ENCODE measurements at regions not wholly inside any gene's neighbourhood (a gene's known extent, or its start where the extent isn't known, plus 50 kb on each side); places are given as distances from the start of the nearest gene placed in this dataset.
A peak's percentile ranks its signal among the peaks of the same experiment; 100 is the strongest.

GRCh38 chrX:87727620-87728019, 210.0 kb downstream of the KLHL4 start:
- ATAC-seq: no peak

GRCh38 chrX:87728024-87728423, 210.4 kb downstream of the KLHL4 start:
- ATAC-seq (no peak), DNase-seq (no peak)

More at GRCh38 chrX:87727620-87728019, 210.0 kb downstream of the KLHL4 start:
- no peak for DNase-seq

- no peak for DNase-seq
- ATAC-seq: no peak
These were observed 210.9 kb downstream of the KLHL4 start for GRCh38 chrX:87728459-87728858.

GRCh38 chrX:87732133-87732532, 214.5 kb downstream of the KLHL4 start:
- DNase-seq: no peak
- no peak for ATAC-seq

GRCh38 chrX:87736576-87736975, 219.0 kb downstream of the KLHL4 start:
- DNase-seq: no peak
- no peak for ATAC-seq

GRCh38 chrX:87744391-87744790, 226.8 kb downstream of the KLHL4 start:
- ATAC-seq (no peak), DNase-seq (no peak)

- no peak for ATAC-seq
- DNase-seq: no peak
These were observed 237.9 kb downstream of the KLHL4 start for GRCh38 chrX:87755493-87755892.

GRCh38 chrX:87788976-87789375, 271.4 kb downstream of the KLHL4 start:
- DNase-seq (no peak), ATAC-seq (no peak)

- DNase-seq (no peak), ATAC-seq (no peak)
These were observed 280.4 kb downstream of the KLHL4 start for GRCh38 chrX:87798039-87798438.

GRCh38 chrX:87805829-87806490, 288.4 kb downstream of the KLHL4 start:
- DNase-seq (no peak), ATAC-seq (no peak)

- ATAC-seq: no peak
- no peak for DNase-seq
These were observed 291.1 kb downstream of the KLHL4 start for GRCh38 chrX:87808576-87809243.

GRCh38 chrX:87813566-87813965, 296.0 kb downstream of the KLHL4 start:
- no peak for DNase-seq
- ATAC-seq: no peak

- ATAC-seq (no peak), DNase-seq (no peak)
These were observed 329.4 kb downstream of the KLHL4 start for GRCh38 chrX:87846956-87847355.

- no peak for DNase-seq
- ATAC-seq: no peak
These were observed 355.8 kb downstream of the KLHL4 start for GRCh38 chrX:87873347-87873941.

GRCh38 chrX:87874043-87874442, 356.4 kb downstream of the KLHL4 start:
- ATAC-seq (no peak), DNase-seq (no peak)

- DNase-seq: no peak
- no peak for ATAC-seq
These were observed 361.3 kb downstream of the KLHL4 start for GRCh38 chrX:87878926-87879325.

GRCh38 chrX:87890437-87890836, 372.8 kb downstream of the KLHL4 start:
- DNase-seq (no peak), ATAC-seq (no peak)

GRCh38 chrX:87895421-87895820, 377.8 kb downstream of the KLHL4 start:
- ATAC-seq: no peak

GRCh38 chrX:87896057-87896456, 378.5 kb downstream of the KLHL4 start:
- DNase-seq (no peak), ATAC-seq (no peak)

More at GRCh38 chrX:87895421-87895820, 377.8 kb downstream of the KLHL4 start:
- DNase-seq: no peak

GRCh38 chrX:87900320-87900908, 382.8 kb downstream of the KLHL4 start:
- ATAC-seq (no peak), DNase-seq (peak; percentile 2)

GRCh38 chrX:87901060-87901459, 383.5 kb downstream of the KLHL4 start:
- DNase-seq (no peak), ATAC-seq (no peak)

GRCh38 chrX:87914726-87915125, 397.1 kb downstream of the KLHL4 start:
- DNase-seq (no peak), ATAC-seq (no peak)

- no peak for ATAC-seq
- DNase-seq: no peak
These were observed 407.0 kb downstream of the KLHL4 start for GRCh38 chrX:87924619-87925018.
